ENCODE measurements at regions not wholly inside any gene's neighbourhood (a gene's known extent, or its start where the extent isn't known, plus 50 kb on each side); places are given as distances from the start of the nearest gene placed in this dataset.
"Not testable (repeated sequence)": the region's sequence is repeated elsewhere in the genome, so short reads cannot be mapped to it uniquely, and the experiment has no call there.

GRCh38 chr18:6521803-6522418, 107.2 kb upstream of the L3MBTL4 start:
- intact Hi-C loops (cut with micrococcal nuclease), result loop anchor here (1.0 to 5.0 kb wide), 3 partner anchors 643 to 920 kb away; no protein-coding TSS in a partner anchor

- intact Hi-C loops (cut with micrococcal nuclease), result no loop called here
Observed at GRCh38 chr18:6525604-6526003, 110.9 kb upstream of the L3MBTL4 start.

GRCh38 chr18:6537475-6537874, 122.8 kb upstream of the L3MBTL4 start:
- intact Hi-C loops (cut with micrococcal nuclease), result loop anchor here (10.0 kb wide), 1 partner anchor 637 kb away; no protein-coding TSS in a partner anchor

- intact Hi-C loops (cut with micrococcal nuclease), result not testable (repeated sequence)
Observed at GRCh38 chr18:6541131-6541679, 126.5 kb upstream of the L3MBTL4 start.

- intact Hi-C loops (cut with micrococcal nuclease), result loop anchor here (2.0 kb wide), 1 partner anchor 345 kb away; no protein-coding TSS in a partner anchor
Observed at GRCh38 chr18:6542296-6542695, 127.6 kb upstream of the L3MBTL4 start.

GRCh38 chr18:6543330-6543908, 128.7 kb upstream of the L3MBTL4 start:
- intact Hi-C loops (cut with micrococcal nuclease), result loop anchor here (2.0 kb wide), 1 partner anchor 343 kb away; no protein-coding TSS in a partner anchor

GRCh38 chr18:6546229-6546628, 131.5 kb upstream of the L3MBTL4 start:
- intact Hi-C loops (cut with micrococcal nuclease), result no loop called here

- intact Hi-C loops (cut with micrococcal nuclease), result no loop called here
Observed at GRCh38 chr18:6547476-6547875, 132.8 kb upstream of the L3MBTL4 start.

- intact Hi-C loops (cut with micrococcal nuclease), result no loop called here
Observed at GRCh38 chr18:6553234-6553900, 138.7 kb upstream of the L3MBTL4 start.

- intact Hi-C loops (cut with micrococcal nuclease), result no loop called here
Observed at GRCh38 chr18:6557057-6557769, 142.5 kb upstream of the L3MBTL4 start.

GRCh38 chr18:6557770-6558248, 143.1 kb upstream of the L3MBTL4 start:
- intact Hi-C loops (cut with micrococcal nuclease), result no loop called here

GRCh38 chr18:6558446-6559156, 143.9 kb upstream of the L3MBTL4 start:
- intact Hi-C loops (cut with micrococcal nuclease), result no loop called here

GRCh38 chr18:6559296-6559695, 144.6 kb upstream of the L3MBTL4 start:
- intact Hi-C loops (cut with micrococcal nuclease), result no loop called here

- intact Hi-C loops (cut with micrococcal nuclease), result no loop called here
Observed at GRCh38 chr18:6561016-6561415, 146.3 kb upstream of the L3MBTL4 start.

- intact Hi-C loops (cut with micrococcal nuclease), result no loop called here
Observed at GRCh38 chr18:6561420-6561861, 146.7 kb upstream of the L3MBTL4 start.

- intact Hi-C loops (cut with micrococcal nuclease), result no loop called here
Observed at GRCh38 chr18:6561862-6562291, 147.2 kb upstream of the L3MBTL4 start.

GRCh38 chr18:6563896-6564295, 149.2 kb upstream of the L3MBTL4 start:
- intact Hi-C loops (cut with micrococcal nuclease), result no loop called here

GRCh38 chr18:6564950-6565814, 150.5 kb upstream of the L3MBTL4 start:
- intact Hi-C loops (cut with micrococcal nuclease), result loop anchor here (5.0 kb wide), 1 partner anchor 52 kb away; no protein-coding TSS in a partner anchor

GRCh38 chr18:6565815-6566081, 151.0 kb upstream of the L3MBTL4 start:
- intact Hi-C loops (cut with micrococcal nuclease), result loop anchor here (5.0 kb wide), 1 partner anchor 52 kb away; no protein-coding TSS in a partner anchor

Measured in T-helper 1 cell treated with Interleukin-12 subunit alpha and Interleukin-12 subunit beta and Interleukin-4 antibody, amounts not matched to agents 30 ng/mL and 1 ng/mL, for 36 hours (primary cell).